C1 segment of cervical spinal cord (tissue), 14 donors: ENCODE measurements at regions not wholly inside any gene's neighbourhood (a gene's known extent, or its start where the extent isn't known, plus 50 kb on each side); places are given as distances from the start of the nearest gene placed in this dataset.
"Not testable (repeated sequence)": the region's sequence is repeated elsewhere in the genome, so short reads cannot be mapped to it uniquely, and the experiment has no call there.

ENCODE experiments used
- DNase-seq, 14 donors: peaks; one replicate each; lab custom pipeline; 2025; lab: John Stamatoyannopoulos, UW

DNA sequence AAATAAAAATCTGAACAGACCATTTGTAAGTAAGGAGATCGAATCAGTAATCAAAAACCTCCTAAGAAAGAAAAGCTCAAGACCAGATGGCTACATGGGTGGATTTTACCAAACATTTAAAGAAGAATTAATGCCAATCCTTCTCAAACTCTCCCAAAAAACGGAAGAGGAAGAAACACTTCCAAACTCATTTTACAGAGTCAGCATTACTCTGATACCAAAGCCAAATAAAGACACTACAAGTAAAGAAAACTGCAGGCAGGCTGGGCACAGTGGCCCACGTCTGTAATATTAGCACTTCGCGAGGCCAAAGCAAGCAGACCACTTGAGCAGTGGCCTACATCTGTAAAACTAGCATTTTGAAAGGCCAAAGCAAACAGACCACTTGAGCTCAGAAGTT is 159.8 kb downstream of the DPY19L2 start:
- DNase-seq: no peak

DNA sequence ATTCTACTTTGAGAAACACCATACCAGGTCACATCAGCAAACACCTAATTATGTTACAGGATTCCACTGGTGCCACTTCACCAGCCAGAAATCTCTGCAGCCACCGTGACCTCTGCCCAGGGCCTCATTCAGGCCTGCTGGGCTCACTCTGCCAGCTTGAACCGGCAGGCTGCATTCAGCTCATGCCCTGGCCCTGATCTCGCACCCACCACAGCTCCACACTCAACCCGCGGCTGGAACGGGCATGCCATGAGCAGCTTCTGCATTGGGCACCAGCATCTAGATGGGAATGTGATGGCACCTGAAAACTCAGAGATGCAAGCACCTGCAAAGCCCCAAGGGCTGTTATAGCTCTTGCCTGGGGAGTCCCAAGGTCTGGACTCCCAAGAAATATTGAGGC is 168.7 kb downstream of the DPY19L2 start:
- DNase-seq: no peak

DNA sequence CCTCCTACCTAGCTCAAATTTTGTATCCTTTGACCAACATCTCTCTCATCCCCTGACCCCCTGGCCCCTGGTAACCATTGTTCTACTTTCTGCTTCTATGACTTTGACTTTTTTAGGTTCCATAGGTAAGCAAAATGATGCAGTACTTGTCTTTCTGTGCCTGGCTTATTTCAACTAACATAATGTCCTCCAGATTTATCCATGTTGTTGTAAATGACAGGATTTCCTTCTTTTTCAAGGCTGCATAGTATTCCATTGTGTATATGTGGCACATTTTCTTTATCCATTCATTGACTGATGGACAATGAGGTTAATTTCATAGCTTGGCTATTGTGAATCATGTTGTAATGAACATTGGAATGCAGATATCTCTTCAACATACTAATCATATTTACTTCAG is 170.1 kb downstream of the DPY19L2 start:
- DNase-seq: no peak

DNA sequence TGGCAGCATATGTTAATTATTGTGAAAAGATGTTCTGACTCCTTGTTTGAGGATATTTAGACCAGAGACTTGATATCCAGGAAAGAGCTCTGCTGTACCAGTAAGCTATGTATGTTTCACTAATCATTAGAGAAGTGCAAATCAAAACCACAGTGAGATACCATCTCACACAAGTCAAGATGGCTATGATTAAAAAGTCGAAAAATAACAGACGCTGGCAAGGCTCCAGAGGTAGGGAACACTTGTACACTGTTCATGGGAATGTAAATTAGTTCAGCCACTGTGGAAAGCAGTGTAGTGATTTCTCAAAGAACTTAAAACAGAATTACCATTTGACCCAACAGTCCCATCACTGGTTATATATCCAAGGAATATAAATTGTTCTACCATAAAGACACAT is 171.6 kb downstream of the DPY19L2 start:
- no peak for DNase-seq

DNA sequence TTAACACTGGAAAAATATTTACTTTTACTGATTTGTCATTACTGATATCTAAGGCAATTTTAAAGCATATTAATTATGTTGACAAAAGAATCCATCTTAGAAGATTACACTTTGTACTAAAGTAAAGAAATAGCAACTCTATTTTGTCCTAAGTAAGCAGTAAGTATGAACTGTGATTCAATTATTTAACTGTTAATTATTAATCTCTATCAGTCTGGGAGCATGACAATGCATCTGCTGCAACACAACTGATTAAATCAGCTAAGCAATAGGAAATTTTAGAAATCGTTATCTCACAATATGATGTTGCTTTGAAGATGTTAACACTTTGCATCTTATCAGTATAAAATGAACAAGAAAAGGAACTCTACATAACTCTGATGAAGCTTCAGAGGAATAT is 172.3 kb downstream of the DPY19L2 start:
- DNase-seq: no peak

DNA sequence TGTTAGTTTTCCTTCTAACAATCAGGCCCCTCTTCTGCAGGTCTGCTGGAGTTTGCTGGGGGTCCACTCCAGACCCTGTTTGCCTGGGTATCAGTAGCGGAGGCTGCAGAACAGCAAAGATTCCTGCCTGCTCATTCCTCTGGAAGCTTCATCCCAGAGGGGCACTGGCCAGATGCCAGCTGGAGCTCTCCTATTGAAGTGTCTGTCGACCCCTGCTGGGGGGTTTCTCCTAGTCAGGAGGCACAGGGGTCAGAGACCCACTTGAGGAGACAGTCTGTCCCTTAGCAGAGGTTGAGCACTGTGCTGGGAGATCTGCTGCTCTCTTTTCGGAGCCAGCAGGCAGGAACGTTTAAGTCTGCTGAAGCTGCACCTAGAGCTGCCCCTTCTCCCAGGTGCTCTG is 174.9 kb downstream of the DPY19L2 start:
- not testable (repeated sequence) for DNase-seq

DNA sequence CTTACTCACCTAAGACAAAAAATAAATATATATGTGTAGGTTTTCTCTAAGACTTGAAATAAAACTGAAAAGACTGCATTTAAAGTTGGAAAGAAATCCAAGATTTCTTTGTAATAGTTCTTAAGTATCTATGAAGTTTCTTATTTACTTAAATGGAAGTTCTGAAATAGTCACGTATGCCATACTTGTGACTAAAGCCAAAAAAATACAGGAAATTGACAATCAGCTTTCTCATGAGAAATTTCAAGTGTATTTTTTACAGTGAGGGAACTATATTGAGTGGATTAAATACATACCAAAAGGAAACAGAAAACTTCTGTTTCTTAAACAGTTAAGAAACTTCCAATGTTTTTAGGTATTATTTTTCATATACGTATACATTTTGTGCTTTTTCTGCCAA is 188.1 kb downstream of the DPY19L2 start:
- DNase-seq: no peak

DNA sequence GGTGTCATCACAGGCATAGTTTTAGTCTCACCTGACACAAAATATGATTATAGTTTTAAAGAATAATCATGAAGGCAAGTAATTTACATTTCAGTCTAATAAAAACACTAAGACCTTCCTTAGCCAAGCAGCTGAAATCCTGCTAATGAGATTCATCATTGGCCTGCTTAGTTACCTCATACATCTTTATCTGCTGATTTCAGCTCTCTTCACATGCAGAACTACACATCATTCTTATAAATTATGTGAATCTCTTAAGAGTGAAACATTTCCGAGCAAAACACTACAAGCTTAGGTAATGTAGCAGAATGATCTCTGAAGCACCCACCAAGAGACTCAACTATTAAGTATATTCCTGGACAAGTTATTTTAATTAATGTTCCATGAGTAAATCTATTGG is 198.1 kb downstream of the DPY19L2 start:
- DNase-seq: no peak

DNA sequence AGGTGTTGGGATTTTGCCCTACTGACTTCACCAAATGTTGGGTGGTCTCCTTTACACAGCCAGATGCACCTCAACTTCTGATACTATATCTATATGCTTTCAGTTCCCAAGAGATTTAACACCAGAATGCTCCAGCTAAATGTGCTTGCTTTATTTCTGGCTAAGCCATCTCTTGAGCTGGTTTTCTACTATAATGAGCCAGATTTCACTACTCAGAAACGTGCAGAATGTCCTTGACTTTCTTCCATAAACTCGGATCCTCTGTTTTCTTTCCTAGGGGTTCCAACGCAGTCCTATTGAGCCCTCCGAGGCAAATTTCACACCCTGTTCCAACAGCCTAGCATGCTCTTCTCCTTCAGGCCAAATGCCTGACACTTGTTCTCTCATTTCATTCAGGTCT is 200.3 kb downstream of the DPY19L2 start:
- no peak for DNase-seq

DNA sequence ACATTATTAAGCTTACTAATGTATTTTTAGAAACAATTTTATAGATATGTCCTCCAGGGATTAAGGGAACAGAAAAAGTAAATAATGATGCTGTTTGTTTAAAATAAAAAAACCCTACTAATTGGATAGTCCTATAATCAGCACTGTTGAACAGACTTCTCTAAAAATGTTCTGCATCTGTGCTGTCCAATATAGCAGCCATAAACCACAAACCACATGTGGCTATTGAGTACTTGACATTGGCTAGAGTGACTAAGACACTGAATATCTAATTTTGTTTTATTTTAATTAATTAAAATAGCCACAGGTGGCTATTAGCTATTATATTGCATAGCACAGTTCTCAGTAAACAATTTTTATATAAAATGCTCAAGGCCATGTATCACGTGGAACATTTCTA is 210.4 kb downstream of the DPY19L2 start:
- no peak for DNase-seq

DNA sequence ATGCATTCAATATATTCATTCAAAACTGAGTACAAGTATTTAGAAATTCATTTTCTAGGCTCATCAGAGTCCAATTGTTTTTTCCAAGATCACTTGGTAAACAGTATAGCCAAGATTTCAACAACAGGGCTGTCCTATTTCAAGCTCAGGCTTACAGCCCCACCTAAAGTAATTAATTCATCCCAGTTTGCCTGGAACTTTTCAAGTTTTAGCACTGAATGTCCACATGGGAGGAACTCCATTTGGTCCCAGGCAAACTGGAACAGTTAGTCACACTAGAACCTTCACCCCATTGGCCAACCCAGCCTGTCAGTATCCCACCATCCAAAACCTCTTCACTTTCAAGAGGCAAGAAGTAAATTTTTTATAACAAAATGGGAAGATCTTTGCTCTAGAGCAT is 210.9 kb downstream of the DPY19L2 start:
- no peak for DNase-seq

DNA sequence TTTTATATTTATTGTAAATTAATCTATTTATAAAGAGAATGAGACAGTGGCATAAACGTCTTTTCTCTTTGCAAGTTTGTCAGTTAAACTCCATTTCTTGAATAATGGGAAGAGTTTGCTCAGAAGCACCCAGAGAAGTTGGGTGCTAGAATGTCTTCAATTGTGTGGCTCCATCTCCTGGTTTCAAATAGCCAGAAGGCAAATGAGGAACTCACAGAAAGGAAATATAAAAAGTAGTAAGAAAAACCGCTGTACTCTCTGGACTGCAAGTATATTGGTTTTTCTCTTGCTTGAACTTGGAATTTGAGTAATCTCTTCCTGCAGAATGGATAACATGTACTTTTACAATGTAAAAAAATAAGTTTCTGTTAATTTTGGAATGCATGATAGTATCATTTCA is 217.5 kb downstream of the DPY19L2 start:
- no peak for DNase-seq

DNA sequence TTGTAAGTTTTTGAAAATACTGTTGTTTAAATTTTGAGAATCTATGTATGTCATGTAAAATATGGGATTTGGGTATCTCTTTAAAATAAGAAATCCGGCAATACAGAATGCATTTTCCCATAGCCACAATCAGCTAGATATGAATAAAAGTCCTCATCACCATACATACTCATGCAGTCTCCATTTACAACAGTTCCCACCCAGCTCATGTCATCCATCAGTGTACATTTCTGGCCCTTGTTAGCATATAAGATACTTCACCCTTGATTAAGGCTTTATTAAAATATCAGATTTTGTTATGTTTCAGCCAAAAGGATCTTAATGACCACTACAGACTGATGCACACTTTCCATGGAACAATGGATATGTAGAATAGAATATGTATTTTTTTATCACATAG is 218.0 kb downstream of the DPY19L2 start:
- no peak for DNase-seq

DNA sequence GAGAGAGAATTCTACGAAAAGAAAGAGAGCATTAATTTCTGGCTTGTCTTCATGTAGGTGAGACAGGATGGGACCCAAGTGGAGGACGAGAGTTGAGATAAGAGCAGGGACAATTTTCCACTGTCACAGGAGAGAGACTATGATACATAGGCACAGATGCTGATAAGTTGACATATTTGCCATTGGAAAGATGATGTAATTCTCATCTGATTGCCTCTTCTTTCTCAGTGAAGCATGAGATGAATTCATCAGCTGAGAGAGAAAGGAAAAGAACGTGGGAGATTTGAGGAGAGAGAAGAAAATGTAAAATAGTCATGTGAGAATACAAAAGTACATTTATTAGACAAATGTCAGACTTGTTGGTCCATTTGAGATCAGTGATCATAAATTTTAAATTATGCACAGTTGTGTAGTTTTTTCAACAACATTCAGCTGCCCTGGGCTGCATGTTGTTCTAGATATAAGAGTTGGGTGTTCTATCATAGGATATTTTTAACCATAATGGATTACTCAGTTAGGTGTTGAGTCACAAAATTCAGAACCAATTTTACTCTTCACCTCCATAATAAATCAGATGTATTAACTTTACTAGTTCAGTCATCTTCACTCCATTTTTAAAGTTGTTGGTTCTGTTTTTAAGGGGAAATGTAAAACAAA is 222.9 kb downstream of the DPY19L2 start:
- no peak for DNase-seq

DNA sequence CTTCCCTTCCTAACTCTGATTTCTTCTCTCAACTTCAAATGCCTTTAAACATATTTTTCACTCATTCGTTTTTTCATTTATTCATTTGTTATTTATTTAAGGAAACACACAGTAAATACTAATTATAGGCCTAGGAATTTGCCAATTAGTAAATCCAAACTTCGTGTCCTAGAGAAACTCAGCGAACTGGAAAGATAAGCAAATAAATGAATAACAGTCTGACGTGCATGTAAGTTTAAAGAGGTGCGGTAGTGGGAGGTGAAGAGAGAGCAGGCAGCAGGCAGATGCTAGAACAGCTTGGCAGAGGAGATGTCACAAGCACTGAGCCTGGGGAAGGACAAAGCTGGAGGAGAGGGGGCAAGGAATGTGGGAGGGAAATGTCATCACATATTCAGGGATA is 228.2 kb downstream of the DPY19L2 start:
- no peak for DNase-seq

DNA sequence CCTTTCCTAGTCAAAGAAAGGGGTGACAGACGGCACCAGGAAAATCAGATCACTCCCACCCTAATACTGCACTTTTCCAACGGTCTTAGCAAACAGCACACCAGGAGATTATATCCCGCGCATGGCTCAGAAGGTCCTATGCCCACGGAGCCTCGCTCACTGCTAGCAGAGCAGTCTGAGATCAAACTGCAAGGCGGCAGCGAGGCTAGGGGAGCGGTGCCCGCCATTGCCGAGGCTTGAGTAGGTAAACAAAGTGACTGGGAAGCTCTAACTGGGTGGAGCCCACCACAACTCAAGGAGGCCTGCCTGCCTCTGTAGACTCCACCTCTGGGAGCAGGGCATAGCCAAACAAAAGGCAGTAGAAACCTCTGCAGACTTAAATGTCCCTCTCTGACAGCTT is 233.9 kb downstream of the DPY19L2 start:
- not testable (repeated sequence) for DNase-seq

DNA sequence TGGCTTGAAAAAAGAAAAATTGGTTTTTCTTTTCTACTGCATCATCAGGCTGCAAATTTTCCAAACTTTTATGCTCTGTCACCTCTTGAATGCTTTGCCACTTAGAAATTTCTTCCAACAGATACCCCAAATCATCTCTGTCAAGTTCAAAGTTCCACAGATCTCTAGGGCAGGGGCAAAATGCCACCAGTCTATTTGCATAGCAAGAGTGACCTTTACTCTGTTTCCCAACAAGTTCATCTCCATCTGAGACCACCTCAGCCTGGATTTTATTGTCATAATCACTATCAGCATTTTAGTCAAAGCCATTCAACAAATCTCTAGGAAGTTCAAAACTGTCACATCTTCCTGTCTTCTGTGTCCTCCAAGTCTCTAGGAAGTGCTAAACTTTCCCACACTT is 240.3 kb downstream of the DPY19L2 start:
- DNase-seq: not testable (repeated sequence)

DNA sequence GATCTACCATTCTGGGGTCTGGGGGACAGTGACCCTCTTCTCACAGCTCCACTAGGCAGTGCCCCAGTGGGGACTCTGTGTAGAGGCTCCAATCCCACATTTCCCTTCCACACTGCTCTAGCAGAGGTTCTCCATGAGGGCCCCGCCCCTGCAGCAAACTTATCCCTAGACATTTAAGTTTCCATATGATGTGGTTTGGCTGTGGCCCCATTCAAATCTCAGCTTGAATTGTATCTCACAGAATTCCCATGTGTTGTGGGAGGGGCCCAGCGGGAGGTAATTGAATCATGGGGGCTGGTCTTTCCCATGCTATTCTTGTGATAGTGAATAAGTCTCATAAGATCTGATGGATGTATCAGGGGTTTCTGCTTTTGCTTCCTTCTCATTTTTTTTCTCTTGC is 241.3 kb downstream of the DPY19L2 start:
- DNase-seq: not testable (repeated sequence)

DNA sequence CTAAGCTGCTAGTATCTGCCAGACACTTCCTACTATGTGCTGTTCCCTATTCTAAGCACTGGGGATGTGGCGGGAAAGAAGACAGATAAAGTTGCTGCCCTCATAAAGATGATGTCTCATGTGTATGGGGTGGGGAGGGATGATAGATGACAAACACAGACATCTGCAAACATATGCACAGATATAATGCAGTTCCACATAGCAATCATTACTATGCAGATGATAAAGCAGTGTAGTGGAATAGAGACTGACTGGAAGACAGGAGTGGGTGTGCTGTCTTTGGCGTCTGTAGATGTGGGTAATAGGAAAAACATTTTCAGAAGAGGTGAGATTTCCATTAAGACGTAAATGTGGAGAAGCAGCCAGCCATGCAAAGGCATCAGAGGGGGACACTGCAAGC is 243.6 kb downstream of the DPY19L2 start:
- DNase-seq: no peak

DNA sequence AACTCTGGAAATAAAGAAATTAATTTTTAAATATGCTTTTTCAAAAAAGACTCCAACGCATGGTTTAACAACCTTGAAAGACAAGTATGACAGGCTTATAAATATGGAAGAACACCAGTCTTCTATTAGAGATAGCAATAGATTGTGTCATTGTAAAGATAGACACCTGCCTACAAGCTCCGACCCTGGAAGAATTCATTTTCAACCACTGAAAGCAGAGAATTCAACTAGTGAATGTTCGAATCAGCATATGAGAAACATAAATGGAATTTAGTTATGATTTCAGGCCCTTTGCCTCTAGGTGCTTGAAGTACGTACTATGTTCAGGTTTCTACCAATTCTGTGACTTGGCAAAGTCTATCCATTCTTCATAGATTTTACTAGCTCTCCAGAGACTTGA is 244.5 kb downstream of the DPY19L2 start:
- DNase-seq: no peak

DNA sequence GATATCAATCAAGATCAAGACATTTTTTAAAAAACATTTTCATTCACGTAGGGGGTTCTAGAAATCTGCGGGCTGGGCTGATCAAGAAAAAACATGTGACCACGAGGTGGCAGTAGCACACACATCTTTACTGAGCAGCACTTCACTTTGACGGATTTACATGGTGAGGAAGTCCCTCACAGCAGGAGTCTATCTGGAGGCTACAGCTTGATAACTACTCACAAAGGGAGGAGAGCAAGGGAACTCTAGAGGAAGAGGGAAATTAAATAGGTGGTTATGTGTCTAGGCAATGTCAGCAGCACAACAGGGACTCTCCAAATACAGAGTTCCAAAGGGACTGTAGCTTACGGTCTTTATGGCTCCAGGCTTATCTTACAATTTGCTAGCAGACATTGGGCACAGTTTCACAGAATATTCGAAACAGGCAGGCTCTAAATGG is 248.1 kb downstream of the DPY19L2 start:
- DNase-seq: no peak

DNA sequence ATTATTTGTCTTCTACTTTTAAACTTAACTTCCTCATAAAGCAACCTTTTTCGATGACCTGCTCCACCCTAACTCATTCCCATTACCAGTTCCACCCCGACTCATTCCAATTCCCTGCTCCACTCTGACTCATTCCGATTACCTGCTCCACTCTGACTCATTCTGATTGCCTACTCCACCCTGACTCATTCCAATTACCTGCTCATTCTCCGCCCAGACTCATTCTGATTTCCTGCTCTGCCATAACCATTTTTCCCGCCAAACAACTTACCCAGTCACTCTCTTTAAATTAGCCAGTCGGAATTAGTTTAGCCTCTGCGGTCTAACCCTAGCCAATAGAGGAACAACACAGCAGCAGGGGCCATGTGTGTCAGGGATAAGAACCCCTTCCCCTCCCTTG is 249.1 kb downstream of the DPY19L2 start:
- DNase-seq: no peak

DNA sequence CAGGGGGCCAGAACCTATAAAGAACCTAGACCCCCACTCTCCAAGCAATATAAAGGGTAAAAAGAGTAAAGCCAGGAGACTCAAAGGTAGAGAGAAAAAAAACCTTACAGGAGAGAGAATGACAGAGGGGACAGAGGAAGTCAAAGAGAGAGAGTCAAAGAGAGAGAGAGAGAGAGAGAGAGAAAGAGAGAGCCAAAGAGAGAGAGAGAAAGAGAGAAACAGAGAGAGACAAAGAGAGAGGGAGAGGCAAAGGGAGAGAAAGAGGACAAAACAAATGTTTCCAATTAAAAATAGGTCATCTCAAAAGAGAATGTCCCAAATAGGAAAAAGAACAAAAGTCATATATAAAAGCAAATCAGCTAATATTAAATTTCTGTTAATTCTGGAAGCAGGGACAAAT is 251.5 kb downstream of the DPY19L2 start:
- DNase-seq: no peak

DNA sequence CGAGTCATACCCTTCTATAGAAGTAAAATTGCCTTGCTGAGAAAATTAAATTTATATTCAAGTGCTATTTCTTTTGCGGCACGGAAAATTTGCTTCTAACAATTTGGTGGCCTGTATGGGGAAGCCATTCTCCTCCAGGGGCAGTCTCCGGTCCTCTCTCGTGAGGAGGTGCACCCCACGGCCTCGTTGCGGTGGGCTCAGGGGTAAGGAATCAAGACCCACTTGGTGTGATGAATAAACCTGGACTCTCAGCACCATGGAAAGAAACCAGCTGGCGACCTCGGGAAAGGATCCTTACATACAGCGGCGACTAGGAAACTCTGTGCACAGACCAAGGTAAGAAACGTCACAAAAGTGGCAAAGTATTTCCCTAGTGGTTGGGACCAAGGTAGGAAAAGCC is 252.9 kb downstream of the DPY19L2 start:
- DNase-seq: no peak
